Type B pancreatic cell (in vitro differentiated cells): ENCODE measurements at regions not wholly inside any gene's neighbourhood (a gene's known extent, or its start where the extent isn't known, plus 50 kb on each side); places are given as distances from the start of the nearest gene placed in this dataset.

ENCODE experiments used
- DNase-seq: peaks from one replicate; pipeline ENCODE4 v3.0.0; 2021; ENCODE audit warnings: mixed read lengths; ENCODE audit not compliant: unreplicated experiment; ENCODE audit errors: extremely low spot score
- H3K27ac Mint-ChIP-seq: 2 replicates; pipeline ENCODE4 v1.8.0; 2021; ENCODE audit warnings: mild to moderate bottlenecking, mixed read lengths
- H3K27me3 Mint-ChIP-seq: 2 replicates; pipeline ENCODE4 v1.8.0; 2021; ENCODE audit warnings: mixed read lengths
- H3K36me3 Mint-ChIP-seq: 2 replicates; pipeline ENCODE4 v1.8.0; 2021; ENCODE audit warnings: mixed read lengths
- H3K4me1 Mint-ChIP-seq: one replicate; pipeline ENCODE4 v1.8.0; 2021; ENCODE audit warnings: mixed read lengths; ENCODE audit not compliant: unreplicated experiment
- H3K4me3 Mint-ChIP-seq: 2 replicates; pipeline ENCODE4 v1.8.0; 2021; ENCODE audit warnings: mild to moderate bottlenecking, mixed read lengths
- H3K9me3 Mint-ChIP-seq: 2 replicates; pipeline ENCODE4 v1.8.0; 2021; ENCODE audit warnings: mixed read lengths
- CTCF ChIP-seq: fragments of 200-600 bp; sonication (generic); conservative IDR thresholded peaks from 2 replicates; pipeline ENCODE4 v1.5.0; 2021; ENCODE audit warnings: antibody characterized with exemption, mild to moderate bottlenecking

DNA sequence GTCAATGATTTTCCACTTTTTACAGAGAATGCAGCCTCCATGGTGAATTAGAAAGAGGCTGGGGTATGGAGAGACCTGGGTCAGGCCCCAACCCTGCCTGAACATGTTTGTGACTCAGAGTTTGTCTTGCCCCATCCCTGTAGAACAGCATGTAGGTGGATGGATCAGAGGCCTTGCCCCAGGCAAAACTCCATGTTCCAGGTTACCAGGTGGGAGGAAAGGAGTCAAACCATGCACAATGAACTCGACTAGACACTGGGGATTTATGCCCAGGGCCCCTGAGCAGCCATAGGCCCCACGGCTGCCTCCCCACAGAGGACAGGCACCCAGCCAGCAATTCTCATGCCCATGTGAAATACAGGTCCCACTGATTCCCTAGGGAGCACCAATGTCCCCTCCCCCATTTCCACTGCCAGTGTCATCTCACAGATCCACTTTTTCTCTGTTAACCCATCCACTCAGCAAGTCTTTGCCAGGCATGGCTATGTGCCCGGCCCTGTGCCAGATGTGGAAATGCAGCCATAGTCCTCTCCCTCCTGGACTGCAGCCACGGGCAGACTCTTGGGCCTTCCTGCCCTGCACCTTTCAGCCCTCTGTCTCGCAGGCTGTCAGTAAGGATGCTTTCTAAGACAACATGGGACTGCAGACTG, 737.8 kb upstream of the HS6ST1 start:
- H3K27ac Mint-ChIP-seq = no peak overlapping the region
- TF ChIP-seq CTCF = no peak

GRCh38 chr2:129056959-129057317, 738.3 kb upstream of the HS6ST1 start:
- Mint-ChIP-seq H3K9me3 (no peaks in the 10 kb centered on the region), H3K27ac (no peak overlapping the region), H3K4me1 (peaks cover 12% of the 10 kb centered on the region), H3K4me3 (no peak overlapping the region), H3K36me3 (no peaks in the 10 kb centered on the region), H3K27me3 (peaks cover 2% of the 10 kb centered on the region)
- no peak for TF ChIP-seq CTCF
- DNase-seq = no peak

More for the DNA sequence above, 737.8 kb upstream of the HS6ST1 start:
- DNase-seq = no peak
- H3K36me3 Mint-ChIP-seq = no peaks in the 10 kb centered on the region
- H3K27me3 Mint-ChIP-seq = peaks cover 2% of the 10 kb centered on the region
- H3K4me3 Mint-ChIP-seq = no peak overlapping the region
- H3K4me1 Mint-ChIP-seq = peaks cover 12% of the 10 kb centered on the region
- H3K9me3 Mint-ChIP-seq = no peaks in the 10 kb centered on the region

DNA sequence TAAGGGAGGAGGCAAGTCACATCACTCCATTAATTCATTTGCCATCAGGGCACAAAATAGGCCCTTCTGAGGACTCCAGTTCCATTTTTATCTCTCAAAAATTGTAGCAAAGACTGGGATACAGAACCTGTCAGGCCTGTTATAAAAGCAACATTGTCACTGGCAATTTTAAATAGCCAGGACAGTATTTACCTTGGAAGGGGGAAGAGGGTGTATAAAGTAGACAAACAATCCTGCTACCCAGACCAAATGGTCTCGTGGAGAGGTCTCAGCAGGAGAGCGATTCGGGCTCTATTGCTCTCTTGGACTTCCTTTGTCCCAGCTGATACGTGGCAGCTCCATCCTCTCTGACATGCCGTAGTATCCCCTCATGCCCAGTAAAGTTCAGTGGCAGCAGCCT, 740.3 kb upstream of the HS6ST1 start:
- Mint-ChIP-seq H3K27me3 (peaks cover 8% of the 10 kb centered on the region), H3K4me3 (no peak overlapping the region), H3K9me3 (no peaks in the 10 kb centered on the region), H3K27ac (no peak overlapping the region), H3K4me1 (peaks cover 12% of the 10 kb centered on the region), H3K36me3 (no peaks in the 10 kb centered on the region)
- DNase-seq = no peak
- TF ChIP-seq CTCF = no peak

DNA sequence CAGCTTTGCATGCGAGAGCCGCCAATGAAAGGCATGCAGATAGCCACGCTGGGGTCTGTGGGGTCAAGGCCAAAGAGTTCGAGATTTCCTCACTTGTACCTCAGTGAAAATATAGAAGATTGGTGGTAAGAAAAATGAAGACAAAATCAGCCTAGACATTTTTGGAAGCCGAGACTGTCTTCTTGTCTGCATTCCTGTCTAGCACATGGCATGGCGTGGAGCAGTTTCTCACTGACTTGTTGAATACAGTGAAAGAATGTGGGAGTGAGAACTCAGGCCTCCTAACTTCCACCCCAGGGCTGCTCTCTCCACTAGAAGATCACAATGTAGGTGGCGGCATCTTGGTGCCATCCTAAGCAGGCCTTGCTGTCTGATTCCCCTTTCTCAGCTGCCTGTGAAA, 740.8 kb upstream of the HS6ST1 start:
- Mint-ChIP-seq H3K27ac (no peak overlapping the region), H3K4me1 (peaks cover 12% of the 10 kb centered on the region), H3K4me3 (no peak overlapping the region), H3K27me3 (peaks cover 13% of the 10 kb centered on the region), H3K36me3 (no peaks in the 10 kb centered on the region), H3K9me3 (no peaks in the 10 kb centered on the region)
- DNase-seq = no peak
- TF ChIP-seq CTCF = no peak

DNA sequence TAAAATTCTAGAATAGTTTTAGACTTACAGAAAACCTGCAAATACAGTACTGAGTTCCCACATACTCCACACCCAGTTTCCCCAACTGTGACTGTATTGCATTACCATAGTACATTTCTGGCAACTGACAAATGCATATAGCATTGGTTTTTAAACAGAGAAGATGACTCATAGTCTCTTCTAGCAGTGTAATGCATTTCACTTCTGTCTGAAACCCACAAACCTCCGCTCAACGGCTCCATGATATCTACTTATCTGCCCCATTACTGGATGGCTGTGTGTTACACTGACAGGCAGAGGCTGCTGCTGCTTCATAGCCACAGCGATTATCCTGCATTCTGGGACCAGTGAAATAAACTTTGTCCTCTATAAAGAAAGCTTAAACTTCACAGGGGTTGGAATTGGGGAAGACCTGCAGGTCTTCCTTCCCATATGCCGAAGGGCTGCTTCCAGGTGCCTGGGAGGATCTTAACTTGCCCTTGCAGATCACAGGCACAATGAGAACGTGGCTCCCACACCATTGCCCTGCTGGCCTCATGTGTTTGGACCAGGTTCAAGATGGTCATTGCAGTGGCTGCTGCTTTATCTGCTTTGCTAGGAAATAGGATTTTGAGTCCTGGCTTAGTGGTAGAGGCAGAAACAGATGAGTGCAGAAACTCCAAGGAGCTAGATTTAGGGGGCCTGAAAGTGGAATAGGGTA, 742.6 kb upstream of the HS6ST1 start:
- peaks cover 13% of the 10 kb centered on the region for H3K27me3 Mint-ChIP-seq
- TF ChIP-seq CTCF = no peak
- no peaks in the 10 kb centered on the region for H3K36me3 Mint-ChIP-seq
- H3K4me1 Mint-ChIP-seq = peaks cover 12% of the 10 kb centered on the region
- H3K27ac Mint-ChIP-seq = no peak overlapping the region
- no peaks in the 10 kb centered on the region for H3K9me3 Mint-ChIP-seq
- no peak overlapping the region for H3K4me3 Mint-ChIP-seq
- DNase-seq = no peak
